Tibial nerve (tissue), 4 donors: ENCODE measurements at regions not wholly inside any gene's neighbourhood (a gene's known extent, or its start where the extent isn't known, plus 50 kb on each side); places are given as distances from the start of the nearest gene placed in this dataset.

Experiments used
- DNase-seq, 2 donors: peaks; one replicate each; pipeline ENCODE4 v3.0.0-alpha.2; 2019; ENCODE audit warnings: low spot score in 2 of 2
- H3K27ac ChIP-seq, 4 donors: fragments of 200-600 bp; sonication (generic) in 3 of 4; one replicate each; pipeline ENCODE4 v1.5.1; 2017 to 2019; ENCODE audit warnings: mild to moderate bottlenecking in 1 of 4
- H3K27me3 ChIP-seq, 2 donors: fragments of 200-600 bp; sonication (generic) in 1 of 2; one replicate each; pipeline versions ENCODE4 v1.5.1 to v1.6.0; 2017 to 2019
- H3K36me3 ChIP-seq, 3 donors: fragments of 200-600 bp; sonication (generic); one replicate each; pipeline ENCODE4 v1.5.1; 2018 to 2019
- H3K4me1 ChIP-seq, 4 donors: fragments of 200-600 bp; sonication (generic) in 3 of 4; one replicate each; pipeline ENCODE4 v1.5.1; 2017 to 2019
- H3K4me3 ChIP-seq, 4 donors: fragments of 200-600 bp; sonication (generic) in 3 of 4; one replicate each; pipeline ENCODE4 v1.5.1; 2017 to 2019; ENCODE audit warnings: mild to moderate bottlenecking in 1 of 4, moderate library complexity in 1 of 4
- H3K9me3 ChIP-seq, 4 donors: fragments of 200-600 bp; sonication (generic) in 3 of 4; one replicate each; pipeline ENCODE4 v1.5.1; 2017 to 2019
- CTCF ChIP-seq, 5 experiments: fragments of 200-600 bp in 3 of 5; fragments of 450-650 bp in 2 of 5; sonication (generic) in 3 of 5; IDR thresholded peaks; one replicate each; pipeline ENCODE4 v1.5.1; 2016 to 2019; ENCODE audit warnings: antibody characterized with exemption in 5 of 5, mild to moderate bottlenecking in 3 of 5, moderate library complexity in 2 of 5
- EP300 ChIP-seq, 2 donors: sonication (generic); formaldehyde crosslinking; IDR thresholded peaks; one replicate each; pipeline ENCODE4 v1.6.1; 2017; ENCODE audit warnings: antibody characterized with exemption in 2 of 2, mild to moderate bottlenecking in 1 of 2
- POLR2A ChIP-seq, 2 donors: fragments of 450-650 bp; IDR thresholded peaks; one replicate each; pipeline ENCODE4 v1.6.1; 2017; ENCODE audit warnings: antibody characterized with exemption in 2 of 2, mild to moderate bottlenecking in 2 of 2, moderate library complexity in 2 of 2
- WGBS, 2 donors: methylation state at CpG; one replicate each; pipeline ENCODE4 v1.1.5; 2018; 5-methylcytosine and 5-hydroxymethylcytosine counted together

GRCh38 chr1:73736125-73736524, 461.9 kb downstream of the LRRIQ3 start:
- 61 to 65% methylated on average over 2 of the region's 2 CpGs for WGBS, 2 donors
- H3K4me3 ChIP-seq, result no peak overlapping the region
- no peak for DNase-seq
- H3K9me3 ChIP-seq, result no peaks in the 10 kb centered on the region
- no peaks in the 10 kb centered on the region for H3K4me1 ChIP-seq
- H3K27ac ChIP-seq, result no peak overlapping the region
- H3K36me3 ChIP-seq, result no peaks in the 10 kb centered on the region
- no peaks in the 10 kb centered on the region for H3K27me3 ChIP-seq
- no peak for TF ChIP-seq POLR2A (IDR thresholded peaks at IDR 0.05)

- H3K27ac ChIP-seq, result no peak overlapping the region
- TF ChIP-seq POLR2A (IDR thresholded peaks at IDR 0.05) (no peak), EP300 (IDR thresholded peaks at IDR 0.05) (no peak), CTCF (IDR thresholded peaks at IDR 0.05) (no peak)
- H3K4me3 ChIP-seq, result no peak overlapping the region
- no peaks in the 10 kb centered on the region for H3K27me3 ChIP-seq
- DNase-seq, result no peak
- H3K36me3 ChIP-seq, result no peaks in the 10 kb centered on the region
- no peaks in the 10 kb centered on the region for H3K9me3 ChIP-seq
- H3K4me1 ChIP-seq, result no peaks in the 10 kb centered on the region
Measured at GRCh38 chr1:73727036-73727435, 470.9 kb downstream of the LRRIQ3 start.

GRCh38 chr1:73722055-73722454, 475.9 kb downstream of the LRRIQ3 start:
- Histone ChIP-seq H3K9me3 (no peaks in the 10 kb centered on the region), H3K4me3 (no peak overlapping the region), H3K27ac (no peak overlapping the region), H3K4me1 (no peaks in the 10 kb centered on the region), H3K36me3 (no peaks in the 10 kb centered on the region), H3K27me3 (no peaks in the 10 kb centered on the region)
- 94 to 100% methylated on average over 1 of the region's 1 CpG for whole genome bisulfite sequencing, 2 donors
- no peak for TF ChIP-seq EP300 (IDR thresholded peaks at IDR 0.05)
- TF ChIP-seq CTCF (IDR thresholded peaks at IDR 0.05), result no peak
- no peak for TF ChIP-seq POLR2A (IDR thresholded peaks at IDR 0.05)
- no peak for DNase-seq

GRCh38 chr1:73717976-73718375, 480.0 kb downstream of the LRRIQ3 start:
- Histone ChIP-seq H3K9me3 (no peaks in the 10 kb centered on the region), H3K4me1 (no peaks in the 10 kb centered on the region), H3K27ac (no peak overlapping the region), H3K4me3 (no peak overlapping the region), H3K36me3 (no peaks in the 10 kb centered on the region), H3K27me3 (no peaks in the 10 kb centered on the region)
- TF ChIP-seq POLR2A (IDR thresholded peaks at IDR 0.05), result no peak
- TF ChIP-seq CTCF (IDR thresholded peaks at IDR 0.05), result no peak
- TF ChIP-seq EP300 (IDR thresholded peaks at IDR 0.05), result no peak
- no peak for DNase-seq
- 79 to 88% methylated on average over 1 of the region's 1 CpG for WGBS, 2 donors

- no peak for DNase-seq
- H3K27me3 ChIP-seq, result no peaks in the 10 kb centered on the region
- no peaks in the 10 kb centered on the region for H3K9me3 ChIP-seq
- no peak overlapping the region for H3K4me3 ChIP-seq
- H3K27ac ChIP-seq, result no peak overlapping the region
- H3K36me3 ChIP-seq, result no peaks in the 10 kb centered on the region
- no peaks in the 10 kb centered on the region for H3K4me1 ChIP-seq
- WGBS, 2 donors, result 90 to 91% methylated on average over 1 of the region's 1 CpG
- TF ChIP-seq CTCF (IDR thresholded peaks at IDR 0.05) (no peak), POLR2A (IDR thresholded peaks at IDR 0.05) (no peak), EP300 (IDR thresholded peaks at IDR 0.05) (no peak)
Measured at GRCh38 chr1:73711089-73711488, 486.9 kb downstream of the LRRIQ3 start.

GRCh38 chr1:73701826-73702225, 496.1 kb downstream of the LRRIQ3 start:
- no peaks in the 10 kb centered on the region for H3K9me3 ChIP-seq
- WGBS, 2 donors, result 23 to 36% methylated on average over 1 of the region's 1 CpG
- no peak for TF ChIP-seq CTCF (IDR thresholded peaks at IDR 0.05)
- TF ChIP-seq EP300 (IDR thresholded peaks at IDR 0.05), result no peak
- TF ChIP-seq POLR2A (IDR thresholded peaks at IDR 0.05), result no peak

More at GRCh38 chr1:73701826-73702225, 496.1 kb downstream of the LRRIQ3 start:
- Histone ChIP-seq H3K4me1 (no peaks in the 10 kb centered on the region), H3K36me3 (no peaks in the 10 kb centered on the region), H3K27ac (no peak overlapping the region), H3K4me3 (no peak overlapping the region), H3K27me3 (no peaks in the 10 kb centered on the region)
- DNase-seq, result no peak
